Pancreas (tissue), 10 donors: ENCODE measurements at regions not wholly inside any gene's neighbourhood (a gene's known extent, or its start where the extent isn't known, plus 50 kb on each side); places are given as distances from the start of the nearest gene placed in this dataset.

Source experiments
- ATAC-seq, 4 donors: fragments of 200-7000 bp; cut with Tn5 transposase; one replicate each; pipeline versions ENCODE4 v1.8.0 to v1.9.1; 2020; ENCODE audit warnings: mild to moderate bottlenecking in 4 of 4, moderate library complexity in 4 of 4
- DNase-seq, 6 donors: peaks; one replicate each; pipeline ENCODE4 v3.0.0-alpha.2; 2020
- FAIRE-seq: peaks from 2 replicates; lab custom pipeline; 2012; peaks lifted over from hg19 to GRCh38; lab: Jason Lieb, UNC
- H3K27ac ChIP-seq, 4 donors: fragments of 200-600 bp; sonication (generic); 1 replicate in 3 of 4; 2 replicates in 1 of 4; pipeline versions ENCODE4 v1.5.0 to v1.8.0; 2020
- H3K27me3 ChIP-seq, 4 donors: fragments of 200-600 bp; one replicate each; pipeline ENCODE4 v1.8.0; 2021
- H3K36me3 ChIP-seq, 3 donors: fragments of 200-600 bp; sonication (generic) in 1 of 3; one replicate each; pipeline versions ENCODE4 v1.5.0 to v1.8.0; 2020 to 2021
- H3K4me1 ChIP-seq, 3 donors: fragments of 200-600 bp; one replicate each; pipeline ENCODE4 v1.8.0; 2021
- H3K4me3 ChIP-seq, 4 donors: fragments of 200-600 bp; sonication (generic) in 2 of 4; one replicate each; pipeline versions ENCODE4 v1.5.0 to v1.8.0; 2020 to 2021
- H3K9me3 ChIP-seq, 4 donors: fragments of 200-600 bp; one replicate each; pipeline ENCODE4 v1.8.0; 2021
- WGBS, 2 donors: extraction: QIAGEN DNeasy Blood & Tissue Kit; methylation state at CpG; one replicate each; pipeline ENCODE4 v1.1.7; 2013; 5-methylcytosine and 5-hydroxymethylcytosine counted together
- intact Hi-C, 3 donors: fragments of 100-400 bp; cut with DNase I; formaldehyde crosslinking; loops; one replicate each; pipeline versions ENCODE4 v1.11.1 to v1.14.2; 2022
- TF ChIP-seq, protein P1 (sequence below), 4 donors: fragments of 200-600 bp; sonication (generic) in 3 of 4; IDR thresholded peaks; one replicate each; pipeline versions ENCODE4 v1.5.0 to v1.8.0; 2021; ENCODE audit warnings: antibody characterized with exemption in 4 of 4
- donor health status: healthy with polysubstance abuse.
- donor health status: DM: no; HTN: no; CAD: no; lungs with moderate emphysema.
- donor health status: DM: no; HTN: no; CAD: no.
- donor health status: control.
- donor health status: control.
- donor health status: Bipolar disorder and iron deficiency.
- donor health status: DM: yes; HTN: yes; CAD: no.
- donor health status: DM: no; HTN: no; CAD: no.
- donor health status: DM: no; HTN: no; CAD: no.
- donor health status: DM: yes; HTN: yes; CAD: no.

GRCh38 chr16:51801635-51802034 lies 650.6 kb upstream of the SALL1 start:
- no peak for FAIRE-seq
- ATAC-seq = no peak
- no peaks in the 10 kb centered on the region for H3K4me1 ChIP-seq
- TF ChIP-seq, protein P1, sequence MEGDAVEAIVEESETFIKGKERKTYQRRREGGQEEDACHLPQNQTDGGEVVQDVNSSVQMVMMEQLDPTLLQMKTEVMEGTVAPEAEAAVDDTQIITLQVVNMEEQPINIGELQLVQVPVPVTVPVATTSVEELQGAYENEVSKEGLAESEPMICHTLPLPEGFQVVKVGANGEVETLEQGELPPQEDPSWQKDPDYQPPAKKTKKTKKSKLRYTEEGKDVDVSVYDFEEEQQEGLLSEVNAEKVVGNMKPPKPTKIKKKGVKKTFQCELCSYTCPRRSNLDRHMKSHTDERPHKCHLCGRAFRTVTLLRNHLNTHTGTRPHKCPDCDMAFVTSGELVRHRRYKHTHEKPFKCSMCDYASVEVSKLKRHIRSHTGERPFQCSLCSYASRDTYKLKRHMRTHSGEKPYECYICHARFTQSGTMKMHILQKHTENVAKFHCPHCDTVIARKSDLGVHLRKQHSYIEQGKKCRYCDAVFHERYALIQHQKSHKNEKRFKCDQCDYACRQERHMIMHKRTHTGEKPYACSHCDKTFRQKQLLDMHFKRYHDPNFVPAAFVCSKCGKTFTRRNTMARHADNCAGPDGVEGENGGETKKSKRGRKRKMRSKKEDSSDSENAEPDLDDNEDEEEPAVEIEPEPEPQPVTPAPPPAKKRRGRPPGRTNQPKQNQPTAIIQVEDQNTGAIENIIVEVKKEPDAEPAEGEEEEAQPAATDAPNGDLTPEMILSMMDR (IDR thresholded peaks at IDR 0.05) = no peak
- H3K27ac ChIP-seq = no peak overlapping the region
- no peak overlapping the region for H3K4me3 ChIP-seq
- H3K36me3 ChIP-seq = no peaks in the 10 kb centered on the region
- H3K27me3 ChIP-seq = no peaks in the 10 kb centered on the region
- H3K9me3 ChIP-seq = no peaks in the 10 kb centered on the region
- intact Hi-C loops = no loop called here
- no peak for DNase-seq

GRCh38 chr16:51797669-51798259 lies 646.7 kb upstream of the SALL1 start:
- no peak for FAIRE-seq

GRCh38 chr16:51779240-51779639 lies 628.2 kb upstream of the SALL1 start:
- intact Hi-C loops = no loop called here
- H3K27ac ChIP-seq = no peak overlapping the region
- H3K9me3 ChIP-seq = no peaks in the 10 kb centered on the region
- H3K27me3 ChIP-seq = no peaks in the 10 kb centered on the region
- TF ChIP-seq, protein P1 (IDR thresholded peaks at IDR 0.05) = no peak
- FAIRE-seq (no peak), ATAC-seq (no peak), DNase-seq (no peak)
- WGBS, 2 donors = 60 to 69% methylated on average over 3 of the region's 3 CpGs
- H3K4me1 ChIP-seq = no peaks in the 10 kb centered on the region
- no peaks in the 10 kb centered on the region for H3K36me3 ChIP-seq
- H3K4me3 ChIP-seq = no peak overlapping the region

More at GRCh38 chr16:51797669-51798259, 646.7 kb upstream of the SALL1 start:
- Histone ChIP-seq H3K36me3 (no peaks in the 10 kb centered on the region), H3K4me1 (no peaks in the 10 kb centered on the region), H3K9me3 (no peaks in the 10 kb centered on the region), H3K4me3 (no peak overlapping the region), H3K27me3 (no peaks in the 10 kb centered on the region), H3K27ac (no peak overlapping the region)
- ATAC-seq = no peak
- TF ChIP-seq, protein P1 (IDR thresholded peaks at IDR 0.05) = no peak
- no peak for DNase-seq
- intact Hi-C loops = no loop called here
- 75 to 82% methylated on average over 6 of the region's 6 CpGs for WGBS, 2 donors

GRCh38 chr16:51773071-51773890 lies 622.2 kb upstream of the SALL1 start:
- FAIRE-seq = no peak
- Histone ChIP-seq H3K4me3 (no peak overlapping the region), H3K27ac (no peak overlapping the region), H3K36me3 (no peaks in the 10 kb centered on the region), H3K27me3 (no peaks in the 10 kb centered on the region), H3K9me3 (no peaks in the 10 kb centered on the region), H3K4me1 (no peaks in the 10 kb centered on the region)
- DNase-seq = no peak
- TF ChIP-seq, protein P1 (IDR thresholded peaks at IDR 0.05) = no peak
- ATAC-seq = no peak
- intact Hi-C loops = no loop called here
- 79% methylated on average over 22 of the region's 22 CpGs for WGBS, 2 donors

- Histone ChIP-seq H3K27ac (no peak overlapping the region), H3K4me1 (peaks cover 0 to 3% (median 2%) of the 10 kb centered on the region in 3 donors), H3K36me3 (no peaks in the 10 kb centered on the region), H3K9me3 (no peaks in the 10 kb centered on the region), H3K27me3 (no peaks in the 10 kb centered on the region), H3K4me3 (no peak overlapping the region)
- TF ChIP-seq, protein P1 (IDR thresholded peaks at IDR 0.05) = no peak
- 36 to 43% methylated on average over 2 of the region's 2 CpGs for WGBS, 2 donors
- FAIRE-seq (no peak), DNase-seq (no peak), ATAC-seq (no peak)
- intact Hi-C loops = no loop called here
These were observed 615.7 kb upstream of the SALL1 start for GRCh38 chr16:51766739-51767138.
